GM10248 (cell line): ENCODE measurements at regions not wholly inside any gene's neighbourhood (a gene's known extent, or its start where the extent isn't known, plus 50 kb on each side); places are given as distances from the start of the nearest gene placed in this dataset.

ENCODE experiments used
- CTCF ChIA-PET: fragments of 300-600 bp; sonication (Branson Sonifier 250); formaldehyde crosslinking; extraction: SDS; loops from one replicate; lab custom pipeline; 2021; ENCODE audit warnings: antibody characterized with exemption; lab: Yijun Ruan, JAX
- POLR2A ChIA-PET: fragments of 350-650 bp; sonication (Branson Sonifier 250); formaldehyde crosslinking; extraction: SDS; loops from one replicate; lab custom pipeline; 2020; ENCODE audit warnings: antibody characterized with exemption; lab: Yijun Ruan, JAX
- DNase-seq: peaks from one replicate; pipeline ENCODE4 v3.0.0; 2012; ENCODE audit errors: extremely low spot score
- CTCF ChIP-seq: IDR thresholded peaks from 2 replicates; pipeline ENCODE4 v1.5.1; 2012; ENCODE audit warnings: mild to moderate bottlenecking, low read depth; ENCODE audit errors: extremely low read depth, missing control alignments, control extremely low read depth

- POLR2A ChIA-PET = no interaction called here
- TF ChIP-seq CTCF = no peak
- DNase-seq = no peak
- CTCF ChIA-PET = interaction anchor here (1.0 kb wide), 1 partner anchor 47 kb away, joined by 4 read pairs; no protein-coding TSS in a partner anchor
These were observed 372.8 kb downstream of the PLK2 start for GRCh38 chr5:58087123-58087522.

GRCh38 chr5:58085800-58086199 lies 374.1 kb downstream of the PLK2 start:
- POLR2A ChIA-PET = no interaction called here
- no peak for DNase-seq
- CTCF ChIA-PET = interaction anchor here (0.9 kb wide), 1 partner anchor 14 kb away, joined by 3 read pairs; no protein-coding TSS in a partner anchor
- TF ChIP-seq CTCF = no peak

GRCh38 chr5:58081435-58081834 lies 378.5 kb downstream of the PLK2 start:
- no peak for DNase-seq
- POLR2A ChIA-PET = no interaction called here
- CTCF ChIA-PET = interaction anchor here (1.2 kb wide), 1 partner anchor 9 kb away, joined by 3 read pairs; no protein-coding TSS in a partner anchor
- no peak for TF ChIP-seq CTCF

- ChIA-PET CTCF (interaction anchor here (0.8 kb wide), 1 partner anchor 9 kb away, joined by 3 read pairs; no protein-coding TSS in a partner anchor), POLR2A (no interaction called here)
- no peak for DNase-seq
- no peak for TF ChIP-seq CTCF
These were observed 379.3 kb downstream of the PLK2 start for GRCh38 chr5:58080573-58080972.

- ChIA-PET CTCF (interaction anchor here (1.0 to 1.7 kb wide), 2 partner anchors 11 to 56 kb away, joined by 3 to 4 read pairs; no protein-coding TSS in a partner anchor), POLR2A (no interaction called here)
- no peak for TF ChIP-seq CTCF
- no peak for DNase-seq
These were observed 381.9 kb downstream of the PLK2 start for GRCh38 chr5:58077966-58078365.

- ChIA-PET POLR2A (no interaction called here), CTCF (interaction anchor here (1.7 kb wide), 1 partner anchor 12 kb away, joined by 4 read pairs; no protein-coding TSS in a partner anchor)
- TF ChIP-seq CTCF = no peak
- no peak for DNase-seq
These were observed 382.5 kb downstream of the PLK2 start for GRCh38 chr5:58077416-58077815.
